Skin epidermis (tissue), 12 donors: ENCODE measurements at regions not wholly inside any gene's neighbourhood (a gene's known extent, or its start where the extent isn't known, plus 50 kb on each side); places are given as distances from the start of the nearest gene placed in this dataset.
"Not testable (repeated sequence)": the region's sequence is repeated elsewhere in the genome, so short reads cannot be mapped to it uniquely, and the experiment has no call there.

Experiments used
- H3K27ac ChIP-seq, 21 experiments: fragments of 200-600 bp; sonication (generic) in 11 of 21; one replicate each; pipeline ENCODE4 v1.5.0; 2020; ENCODE audit warnings: mild to moderate bottlenecking in 3 of 21, inconsistent platforms in 2 of 21, moderate library complexity in 2 of 21
- H3K4me3 ChIP-seq, 7 experiments: fragments of 200-600 bp; sonication (generic) in 2 of 7; one replicate each; pipeline ENCODE4 v1.5.0; 2020; ENCODE audit warnings: inconsistent platforms in 2 of 7, mild to moderate bottlenecking in 2 of 7, moderate library complexity in 1 of 7

- no peak overlapping the region for H3K4me3 ChIP-seq
- H3K27ac ChIP-seq: no peak overlapping the region
Observed at GRCh38 chr14:41299924-41300323, 306.8 kb upstream of the LRFN5 start.

GRCh38 chr14:41298328-41298690 lies 308.4 kb upstream of the LRFN5 start:
- Histone ChIP-seq H3K27ac (no peak overlapping the region), H3K4me3 (no peak overlapping the region)

- Histone ChIP-seq H3K27ac (no peak overlapping the region), H3K4me3 (no peak overlapping the region)
Observed at GRCh38 chr14:41297576-41298327, 308.9 kb upstream of the LRFN5 start.

GRCh38 chr14:41295734-41296133 lies 310.9 kb upstream of the LRFN5 start:
- no peak overlapping the region for H3K27ac ChIP-seq

GRCh38 chr14:41289025-41289424 lies 317.7 kb upstream of the LRFN5 start:
- H3K4me3 ChIP-seq: no peak overlapping the region
- no peak overlapping the region for H3K27ac ChIP-seq

More at GRCh38 chr14:41295734-41296133, 310.9 kb upstream of the LRFN5 start:
- no peak overlapping the region for H3K4me3 ChIP-seq

- H3K4me3 ChIP-seq: no peak overlapping the region
- no peak overlapping the region for H3K27ac ChIP-seq
Observed at GRCh38 chr14:41285186-41285748, 321.4 kb upstream of the LRFN5 start.

- Histone ChIP-seq H3K4me3 (no peak overlapping the region), H3K27ac (no peak overlapping the region)
Observed at GRCh38 chr14:41280745-41281144, 325.9 kb upstream of the LRFN5 start.

- Histone ChIP-seq H3K4me3 (no peak overlapping the region), H3K27ac (no peak overlapping the region)
Observed at GRCh38 chr14:41277450-41277849, 329.2 kb upstream of the LRFN5 start.

- no peak overlapping the region for H3K4me3 ChIP-seq
- H3K27ac ChIP-seq: no peak overlapping the region
Observed at GRCh38 chr14:41257476-41257875, 349.2 kb upstream of the LRFN5 start.

- Histone ChIP-seq H3K4me3 (no peak overlapping the region), H3K27ac (no peak overlapping the region)
Observed at GRCh38 chr14:41235466-41235865, 371.2 kb upstream of the LRFN5 start.

- no peak overlapping the region for H3K27ac ChIP-seq
- no peak overlapping the region for H3K4me3 ChIP-seq
Observed at GRCh38 chr14:41230683-41231082, 376.0 kb upstream of the LRFN5 start.

- Histone ChIP-seq H3K27ac (no peak overlapping the region), H3K4me3 (no peak overlapping the region)
Observed at GRCh38 chr14:41229824-41230223, 376.9 kb upstream of the LRFN5 start.

GRCh38 chr14:41225433-41225832 lies 381.2 kb upstream of the LRFN5 start:
- no peak overlapping the region for H3K4me3 ChIP-seq
- H3K27ac ChIP-seq: no peak overlapping the region

GRCh38 chr14:41222581-41222980 lies 384.1 kb upstream of the LRFN5 start:
- H3K27ac ChIP-seq: no peak overlapping the region
- no peak overlapping the region for H3K4me3 ChIP-seq

GRCh38 chr14:41214978-41215377 lies 391.7 kb upstream of the LRFN5 start:
- not testable (repeated sequence) for H3K27ac ChIP-seq

GRCh38 chr14:41201696-41202095 lies 405.0 kb upstream of the LRFN5 start:
- Histone ChIP-seq H3K27ac (no peak overlapping the region), H3K4me3 (no peak overlapping the region)

More at GRCh38 chr14:41214978-41215377, 391.7 kb upstream of the LRFN5 start:
- H3K4me3 ChIP-seq: not testable (repeated sequence)

GRCh38 chr14:41187868-41188267 lies 418.8 kb upstream of the LRFN5 start:
- H3K27ac ChIP-seq: no peak overlapping the region

GRCh38 chr14:41171045-41171444 lies 435.6 kb upstream of the LRFN5 start:
- no peak overlapping the region for H3K27ac ChIP-seq

More at GRCh38 chr14:41187868-41188267, 418.8 kb upstream of the LRFN5 start:
- no peak overlapping the region for H3K4me3 ChIP-seq

GRCh38 chr14:41167040-41167439 lies 439.6 kb upstream of the LRFN5 start:
- H3K27ac ChIP-seq: no peak overlapping the region
- H3K4me3 ChIP-seq: no peak overlapping the region

More at GRCh38 chr14:41171045-41171444, 435.6 kb upstream of the LRFN5 start:
- H3K4me3 ChIP-seq: no peak overlapping the region

GRCh38 chr14:41154143-41154807 lies 452.4 kb upstream of the LRFN5 start:
- no peak overlapping the region for H3K4me3 ChIP-seq
- no peak overlapping the region for H3K27ac ChIP-seq

GRCh38 chr14:41146391-41146790 lies 460.3 kb upstream of the LRFN5 start:
- Histone ChIP-seq H3K4me3 (no peak overlapping the region), H3K27ac (no peak overlapping the region)
